ELR (cell line): ENCODE measurements at regions not wholly inside any gene's neighbourhood (a gene's known extent, or its start where the extent isn't known, plus 50 kb on each side); places are given as distances from the start of the nearest gene placed in this dataset.

Experiments
- DNase-seq: peaks from one replicate; pipeline ENCODE4 v3.0.0-alpha.2; 2015; ENCODE audit warnings: low read depth

- DNase-seq, result no peak
Measured at GRCh38 chr2:224325941-224326340, 76.0 kb downstream of the FAM124B start.

GRCh38 chr2:224324604-224325003 is 77.3 kb downstream of the FAM124B start:
- no peak for DNase-seq

- no peak for DNase-seq
Measured at GRCh38 chr2:224320660-224321059, 81.2 kb downstream of the FAM124B start.

GRCh38 chr2:224319750-224320149 is 82.2 kb downstream of the FAM124B start:
- DNase-seq, result no peak

- DNase-seq, result no peak
Measured at GRCh38 chr2:224312741-224313140, 89.2 kb downstream of the FAM124B start.

GRCh38 chr2:224310943-224311625 is 90.8 kb downstream of the FAM124B start:
- peak; percentile 19 for DNase-seq

GRCh38 chr2:224309176-224309575 is 92.7 kb downstream of the FAM124B start:
- DNase-seq, result no peak

GRCh38 chr2:224308272-224308911 is 93.5 kb downstream of the FAM124B start:
- DNase-seq, result no peak

- DNase-seq, result no peak
Measured at GRCh38 chr2:224302952-224303351, 99.0 kb downstream of the FAM124B start.

GRCh38 chr2:224293976-224294375 is 107.9 kb downstream of the FAM124B start:
- DNase-seq, result no peak

GRCh38 chr2:224287531-224287930 is 114.4 kb downstream of the FAM124B start:
- DNase-seq, result no peak

- DNase-seq, result peak; percentile 17
Measured at GRCh38 chr2:224286923-224287322, 115.0 kb downstream of the FAM124B start.

GRCh38 chr2:224284134-224284946 is 117.6 kb downstream of the FAM124B start:
- DNase-seq, result peak; percentile 57

- DNase-seq, result no peak
Measured at GRCh38 chr2:224283466-224283965, 118.4 kb downstream of the FAM124B start.

GRCh38 chr2:224281374-224281773 is 120.5 kb downstream of the FAM124B start:
- DNase-seq, result no peak

GRCh38 chr2:224278531-224278930 is 123.4 kb downstream of the FAM124B start:
- DNase-seq, result peak; percentile 26

- DNase-seq, result no peak
Measured at GRCh38 chr2:224276251-224276650, 125.7 kb downstream of the FAM124B start.

GRCh38 chr2:224272237-224272910 is 129.5 kb downstream of the FAM124B start:
- DNase-seq, result no peak

GRCh38 chr2:224271617-224272236 is 130.2 kb downstream of the FAM124B start:
- DNase-seq, result no peak

- DNase-seq, result peak; percentile 53
Measured at GRCh38 chr2:224268441-224268840, 133.5 kb downstream of the FAM124B start.

GRCh38 chr2:224264259-224264658 is 137.6 kb downstream of the FAM124B start:
- no peak for DNase-seq

GRCh38 chr2:224263571-224264043 is 138.3 kb downstream of the FAM124B start:
- peak; percentile 23 for DNase-seq
